ENCODE measurements at regions not wholly inside any gene's neighbourhood (a gene's known extent, or its start where the extent isn't known, plus 50 kb on each side); places are given as distances from the start of the nearest gene placed in this dataset.

- TF ChIP-seq NR2C2 (IDR thresholded peaks at IDR 0.05; ENCODE audit: borderline replicate concordance, control insufficient read depth, insufficient read length, low read depth) (no peak), POLR2AphosphoS2 (IDR thresholded peaks at IDR 0.05; ENCODE audit: low read depth, low read length) (no peak), EED (IDR thresholded peaks at IDR 0.05; ENCODE audit: low read depth) (no peak)
Measured at GRCh38 chr2:157180359-157180758, 77.1 kb upstream of the GALNT5 start (continued).

- H3K4me3 ChIP-seq, result no peak overlapping the region
- ChIA-PET POLR2A (no interaction called here), RAD21 (ENCODE audit: unreplicated experiment) (interaction anchor here (1.8 to 2.5 kb wide), 2 partner anchors 12 to 128 kb away, joined by 8 to 11 read pairs; no protein-coding TSS in a partner anchor), SMC1A (ENCODE audit: uncharacterized antibody, unreplicated experiment) (interaction anchor here (0.6 to 4.6 kb wide), 8 partner anchors 12 to 1028 kb away, joined by 3 to 34 read pairs (median 3); no protein-coding TSS in a partner anchor), CTCF (interaction anchor here (1.4 to 2.6 kb wide), 3 partner anchors 13 to 127 kb away, joined by 3 to 15 read pairs (median 4); no protein-coding TSS in a partner anchor)
- H2AFZ ChIP-seq (ENCODE audit: control insufficient read depth, low read depth, low read length), result no peak overlapping the region
- intact Hi-C loops (cut with micrococcal nuclease; ENCODE audit: unreplicated experiment), result no loop called here
- no peak overlapping the region for H3K9ac ChIP-seq (ENCODE audit: control insufficient read depth, insufficient read depth, low read length)
- no peak for DNase-seq (ENCODE audit: low read depth, low spot score)
- no peak for FAIRE-seq
- no peak overlapping the region for H3K4me2 ChIP-seq (ENCODE audit: control insufficient read depth, insufficient read depth)
- in situ Hi-C loops (cut with MboI), result no loop called here
- H3K27ac ChIP-seq (ENCODE audit: control insufficient read depth, insufficient read depth), result no peak overlapping the region
- no peak for TF ChIP-seq NFYA (IDR thresholded peaks at IDR 0.05; ENCODE audit: borderline replicate concordance, low read depth, low read length)
- TF ChIP-seq NR2C2 (IDR thresholded peaks at IDR 0.05; ENCODE audit: borderline replicate concordance, control insufficient read depth, insufficient read length, low read depth), result no peak
- TF ChIP-seq ESRRA (IDR thresholded peaks at IDR 0.05; ENCODE audit: low read length), result no peak
- no peak for TF ChIP-seq STAT3 (IDR thresholded peaks at IDR 0.05; ENCODE audit: low read depth, low read length)
- peaks cover 0 to 3% of the 10 kb centered on the region in 2 experiments; a peak in 1 of 4 replicates for H3K27me3 ChIP-seq (replicated peaks in 1 of 2; ENCODE audit: control insufficient read depth in 2 of 2, insufficient read depth in 2 of 2, low read length in 1 of 2)
- H4K20me1 ChIP-seq (ENCODE audit: control insufficient read depth, insufficient read depth), result no peaks in the 10 kb centered on the region
- BruUV-seq (replicated peaks), result no TSS peak
- no peaks in the 10 kb centered on the region for H3K9me3 ChIP-seq (replicated peaks; ENCODE audit: control insufficient read depth, insufficient read depth, low read length)
- H3K36me3 ChIP-seq (ENCODE audit: control insufficient read depth in 2 of 2, insufficient read depth in 2 of 2, low read length in 1 of 2), result no peaks in the 10 kb centered on the region
- ATAC-seq, result no peak
- WGBS (ENCODE audit: insufficient coverage, insufficient replicate concordance, low lambda C conversion rate, missing lambda C conversion rate), result 30% methylated on average over 2 of the region's 2 CpGs
- no peaks in the 10 kb centered on the region for H3K79me2 ChIP-seq (ENCODE audit: control insufficient read depth, insufficient read depth, low read length)
- no peaks in the 10 kb centered on the region for H3K4me1 ChIP-seq (ENCODE audit: control insufficient read depth, insufficient read depth, low read length)
Measured at GRCh38 chr2:157181234-157181633, 76.3 kb upstream of the GALNT5 start.
